Dedifferentiated amniotic fluid mesenchymal stem cell (primary cell): ENCODE measurements at regions not wholly inside any gene's neighbourhood (a gene's known extent, or its start where the extent isn't known, plus 50 kb on each side); places are given as distances from the start of the nearest gene placed in this dataset.
"Not testable (repeated sequence)": the region's sequence is repeated elsewhere in the genome, so short reads cannot be mapped to it uniquely, and the experiment has no call there.

Experiments
- DNase-seq: peaks from one replicate; pipeline ENCODE4 v3.0.0-alpha.2; 2016; ENCODE audit errors: extremely low spot score

GRCh38 chr15:53216036-53216435, 425.9 kb upstream of the ONECUT1 start:
- no peak for DNase-seq

GRCh38 chr15:53213336-53213735, 423.2 kb upstream of the ONECUT1 start:
- DNase-seq, result no peak

GRCh38 chr15:53212785-53213184, 422.6 kb upstream of the ONECUT1 start:
- DNase-seq, result no peak

GRCh38 chr15:53210653-53211052, 420.5 kb upstream of the ONECUT1 start:
- DNase-seq, result no peak

GRCh38 chr15:53209396-53210042, 419.4 kb upstream of the ONECUT1 start:
- DNase-seq, result no peak

GRCh38 chr15:53208751-53209150, 418.6 kb upstream of the ONECUT1 start:
- no peak for DNase-seq

- DNase-seq, result no peak
Measured at GRCh38 chr15:53203454-53203853, 413.3 kb upstream of the ONECUT1 start.

GRCh38 chr15:53202876-53203275, 412.7 kb upstream of the ONECUT1 start:
- DNase-seq, result no peak

GRCh38 chr15:53197426-53197839, 407.3 kb upstream of the ONECUT1 start:
- DNase-seq, result peak; percentile 39

- no peak for DNase-seq
Measured at GRCh38 chr15:53196788-53197187, 406.7 kb upstream of the ONECUT1 start.

GRCh38 chr15:53196242-53196641, 406.1 kb upstream of the ONECUT1 start:
- DNase-seq, result no peak

- no peak for DNase-seq
Measured at GRCh38 chr15:53193149-53193548, 403.0 kb upstream of the ONECUT1 start.

GRCh38 chr15:53189860-53190259, 399.7 kb upstream of the ONECUT1 start:
- no peak for DNase-seq

GRCh38 chr15:53183449-53183848, 393.3 kb upstream of the ONECUT1 start:
- not testable (repeated sequence) for DNase-seq

- DNase-seq, result no peak
Measured at GRCh38 chr15:53171571-53171970, 381.4 kb upstream of the ONECUT1 start.

GRCh38 chr15:53166684-53167201, 376.6 kb upstream of the ONECUT1 start:
- DNase-seq, result no peak

- DNase-seq, result no peak
Measured at GRCh38 chr15:53165988-53166683, 376.0 kb upstream of the ONECUT1 start.

- no peak for DNase-seq
Measured at GRCh38 chr15:53160092-53160704, 370.1 kb upstream of the ONECUT1 start.

- no peak for DNase-seq
Measured at GRCh38 chr15:53159458-53159857, 369.3 kb upstream of the ONECUT1 start.

GRCh38 chr15:53158995-53159394, 368.9 kb upstream of the ONECUT1 start:
- DNase-seq, result no peak

- no peak for DNase-seq
Measured at GRCh38 chr15:53133255-53133850, 343.2 kb upstream of the ONECUT1 start.

- DNase-seq, result no peak
Measured at GRCh38 chr15:53130943-53131342, 340.8 kb upstream of the ONECUT1 start.
